Endothelial cell of umbilical vein (primary cell): ENCODE measurements at regions not wholly inside any gene's neighbourhood (a gene's known extent, or its start where the extent isn't known, plus 50 kb on each side); places are given as distances from the start of the nearest gene placed in this dataset.

ENCODE experiments used
- BruUV-seq: library from RNA; stranded (reverse); fragments of 400-500 nt; replicated peaks from 2 replicates; lab custom pipeline; 2021; lab: Mats Ljungman, UMichigan
- CTCF ChIA-PET: fragments of 300-600, 350-600 bp; sonication (Branson Sonifier 250); formaldehyde crosslinking; loops from one replicate; lab custom pipeline; 2021; ENCODE audit warnings: antibody characterized with exemption, inconsistent platforms; lab: Charles Lee
- POLR2A ChIA-PET: fragments of 300-600, 350-600 bp; sonication (Branson Sonifier 250); formaldehyde crosslinking; loops from one replicate; lab custom pipeline; 2021; ENCODE audit warnings: antibody characterized with exemption, inconsistent platforms; lab: Charles Lee
- DNase-seq: peaks from one replicate; pipeline ENCODE4 v3.0.0-alpha.2; 2011; ENCODE audit warnings: low read depth, low spot score
- FAIRE-seq: peaks from 2 replicates; lab custom pipeline; 2011; peaks lifted over from hg19 to GRCh38; lab: Jason Lieb, UNC
- H2AFZ ChIP-seq: 2 replicates; pipeline ENCODE4 v1.6.0; 2012; ENCODE audit warnings: low read depth, low read length, control low read depth, inconsistent platforms
- H3K27ac ChIP-seq: 2 replicates; pipeline ENCODE4 v1.5.1; 2011; ENCODE audit warnings: low read depth, mild to moderate bottlenecking, control low read depth, low read length, moderate library complexity; ENCODE audit not compliant: insufficient read depth
- H3K27me3 ChIP-seq, 2 experiments: 2 replicates each; pipeline versions ENCODE4 v1.6.0 to v1.6.1; 2011; ENCODE audit warnings: low read length in 2 of 2, mixed read lengths in 1 of 2; ENCODE audit not compliant: control insufficient read depth in 2 of 2, insufficient read depth in 2 of 2
- H3K36me3 ChIP-seq, 2 experiments: 2 replicates in 1 of 2; 3 replicates in 1 of 2; pipeline ENCODE4 v1.5.1; 2011; ENCODE audit warnings: low read length in 2 of 2, mild to moderate bottlenecking in 1 of 2, moderate library complexity in 1 of 2; ENCODE audit not compliant: control insufficient read depth in 2 of 2, insufficient read depth in 2 of 2; ENCODE audit errors: extremely low read depth in 1 of 2
- H3K4me1 ChIP-seq: 3 replicates; pipeline ENCODE4 v1.5.1; 2011; ENCODE audit warnings: mild to moderate bottlenecking, low read length; ENCODE audit not compliant: control insufficient read depth, insufficient read depth; ENCODE audit errors: extremely low read depth
- H3K4me2 ChIP-seq: 2 replicates; pipeline ENCODE4 v1.6.1; 2011; ENCODE audit warnings: low read length, control low read depth, mixed read lengths; ENCODE audit not compliant: insufficient read depth
- H3K4me3 ChIP-seq, 3 experiments: fragments of 200-600 bp in 1 of 3; sonication (generic), shearing (Covaris generic) in 1 of 3; replicated peaks in 1 of 3; 2 replicates each; pipeline ENCODE4 v1.5.1; 2011 to 2016; ENCODE audit warnings: control low read depth in 3 of 3, low read length in 3 of 3, mild to moderate bottlenecking in 2 of 3, inconsistent platforms in 1 of 3, low read depth in 1 of 3, moderate library complexity in 1 of 3; ENCODE audit not compliant: insufficient read depth in 1 of 3
- H3K79me2 ChIP-seq: 2 replicates; pipeline ENCODE4 v1.6.0; 2012; ENCODE audit warnings: low read length, inconsistent platforms; ENCODE audit not compliant: control insufficient read depth, insufficient read depth
- H3K9ac ChIP-seq: replicated peaks from 2 replicates; pipeline ENCODE3; 2011; ENCODE audit warnings: low read length, control low read depth; ENCODE audit not compliant: insufficient read depth; ENCODE audit errors: extremely low read depth
- H3K9me1 ChIP-seq: replicated peaks from 3 replicates; pipeline ENCODE4 v1.6.0; 2011; ENCODE audit warnings: mild to moderate bottlenecking, low read length; ENCODE audit not compliant: control insufficient read depth, insufficient read depth; ENCODE audit errors: extremely low read depth
- H3K9me3 ChIP-seq: replicated peaks from 2 replicates; pipeline ENCODE4 v1.5.1; 2012; ENCODE audit warnings: low read length, inconsistent platforms; ENCODE audit not compliant: control insufficient read depth, insufficient read depth
- H4K20me1 ChIP-seq: replicated peaks from 2 replicates; pipeline ENCODE3; 2011; ENCODE audit warnings: mild to moderate bottlenecking, low read length; ENCODE audit not compliant: control insufficient read depth, insufficient read depth; ENCODE audit errors: extremely low read depth
- EZH2 ChIP-seq: IDR thresholded peaks from 2 replicates; pipeline ENCODE4 v1.6.1; 2012; ENCODE audit warnings: borderline replicate concordance, low read depth, mild to moderate bottlenecking, moderate library complexity, low read length, inconsistent platforms; ENCODE audit not compliant: severe bottlenecking
- FOS ChIP-seq: IDR thresholded peaks from 2 replicates; pipeline ENCODE4 v1.6.1; 2011; ENCODE audit warnings: mild to moderate bottlenecking, low read length, moderate library complexity, borderline replicate concordance; ENCODE audit not compliant: insufficient read depth
- GATA2 ChIP-seq: IDR thresholded peaks from 2 replicates; pipeline ENCODE4 v1.7.0; 2011; ENCODE audit warnings: low read depth, mild to moderate bottlenecking, moderate library complexity, mixed read lengths, low read length; ENCODE audit not compliant: insufficient read length, insufficient read depth
- JUN ChIP-seq: IDR thresholded peaks from 2 replicates; pipeline ENCODE4 v1.6.1; 2011; ENCODE audit warnings: borderline replicate concordance, low read depth; ENCODE audit not compliant: insufficient read length, insufficient read depth
- MYC ChIP-seq: IDR thresholded peaks from one replicate; pipeline ENCODE4 v1.6.1; 2011; ENCODE audit warnings: mild to moderate bottlenecking, low read depth, low read length
- POLR2A ChIP-seq: IDR thresholded peaks from 2 replicates; pipeline ENCODE4 v1.6.1; 2012; ENCODE audit warnings: low read depth, mild to moderate bottlenecking, control low read depth, low read length
- POLR2AphosphoS5 ChIP-seq: IDR thresholded peaks from 2 replicates; pipeline ENCODE4 v1.6.1; 2012; ENCODE audit warnings: low read depth, mild to moderate bottlenecking, control low read depth, low read length, moderate library complexity; ENCODE audit not compliant: insufficient read depth
- dilution Hi-C: fragments of 300-500 bp; cut with MboI; formaldehyde crosslinking; loops from one replicate; pipeline ENCODE4 v1.15.0; 2019; ENCODE audit warnings: low sequenced_read_pairs; ENCODE audit not compliant: extremely low pct_ligation_motif_present
- intact Hi-C: fragments of 100-400 bp; cut with micrococcal nuclease; formaldehyde crosslinking; loops from one replicate; pipeline ENCODE4 v1.10.0; 2022
- TF ChIP-seq, protein P1 (sequence below), 2 donors: IDR thresholded peaks; 1 replicate in 1 of 2; 2 replicates in 1 of 2; pipeline ENCODE4 v1.5.1; 2011; ENCODE audit warnings: low read length in 2 of 2, mild to moderate bottlenecking in 2 of 2, moderate library complexity in 2 of 2, control low read depth in 1 of 2, inconsistent platforms in 1 of 2, low read depth in 1 of 2; ENCODE audit not compliant: insufficient read depth in 1 of 2; ENCODE audit errors: extremely low read depth in 1 of 2
- TF ChIP-seq, protein P2 (sequence below): IDR thresholded peaks from 2 replicates; pipeline ENCODE4 v1.6.1; 2011; ENCODE audit not compliant: insufficient read depth, insufficient read length

DNA sequence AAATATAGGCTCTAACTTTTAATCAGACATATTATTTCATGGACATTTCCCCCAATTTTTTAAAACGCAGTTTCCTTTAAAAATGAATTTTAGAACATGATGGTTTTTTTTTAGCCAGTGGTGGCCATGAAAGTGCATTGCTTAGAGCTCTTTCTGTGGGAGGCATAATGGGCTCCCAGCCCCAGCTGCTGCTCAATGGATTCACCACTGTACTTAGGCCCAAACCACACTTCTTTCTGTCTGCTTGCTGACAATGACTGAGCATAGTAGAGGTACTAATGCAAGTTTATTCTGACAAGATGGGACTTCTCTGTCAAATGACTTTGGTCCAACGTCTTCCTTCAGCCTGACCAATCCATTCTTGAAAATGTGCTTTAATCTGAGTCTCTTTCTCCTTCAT lies 400.2 kb upstream of the GRIA3 start:
- H3K27ac ChIP-seq = no peak overlapping the region
- no peak overlapping the region for H3K4me3 ChIP-seq
- H3K9me1 ChIP-seq = no peaks in the 10 kb centered on the region
- H3K36me3 ChIP-seq = no peaks in the 10 kb centered on the region
- H2AFZ ChIP-seq = no peak overlapping the region
- POLR2A ChIA-PET = no interaction called here
- H3K9ac ChIP-seq = no peak overlapping the region
- no peaks in the 10 kb centered on the region for H3K27me3 ChIP-seq
- dilution Hi-C loops = no loop called here
- H3K79me2 ChIP-seq = no peaks in the 10 kb centered on the region
- no TSS peak for BruUV-seq
- intact Hi-C loops = no loop called here
- no peak for DNase-seq
- no peaks in the 10 kb centered on the region for H4K20me1 ChIP-seq
- no peak for FAIRE-seq
- no peak overlapping the region for H3K4me2 ChIP-seq
- no peaks in the 10 kb centered on the region for H3K4me1 ChIP-seq
- TF ChIP-seq POLR2AphosphoS5 (no peak), JUN (no peak), GATA2 (no peak), MYC (no peak), EZH2 (no peak), FOS (no peak), POLR2A (no peak)
- TF ChIP-seq, protein P1, sequence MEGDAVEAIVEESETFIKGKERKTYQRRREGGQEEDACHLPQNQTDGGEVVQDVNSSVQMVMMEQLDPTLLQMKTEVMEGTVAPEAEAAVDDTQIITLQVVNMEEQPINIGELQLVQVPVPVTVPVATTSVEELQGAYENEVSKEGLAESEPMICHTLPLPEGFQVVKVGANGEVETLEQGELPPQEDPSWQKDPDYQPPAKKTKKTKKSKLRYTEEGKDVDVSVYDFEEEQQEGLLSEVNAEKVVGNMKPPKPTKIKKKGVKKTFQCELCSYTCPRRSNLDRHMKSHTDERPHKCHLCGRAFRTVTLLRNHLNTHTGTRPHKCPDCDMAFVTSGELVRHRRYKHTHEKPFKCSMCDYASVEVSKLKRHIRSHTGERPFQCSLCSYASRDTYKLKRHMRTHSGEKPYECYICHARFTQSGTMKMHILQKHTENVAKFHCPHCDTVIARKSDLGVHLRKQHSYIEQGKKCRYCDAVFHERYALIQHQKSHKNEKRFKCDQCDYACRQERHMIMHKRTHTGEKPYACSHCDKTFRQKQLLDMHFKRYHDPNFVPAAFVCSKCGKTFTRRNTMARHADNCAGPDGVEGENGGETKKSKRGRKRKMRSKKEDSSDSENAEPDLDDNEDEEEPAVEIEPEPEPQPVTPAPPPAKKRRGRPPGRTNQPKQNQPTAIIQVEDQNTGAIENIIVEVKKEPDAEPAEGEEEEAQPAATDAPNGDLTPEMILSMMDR (IDR thresholded peaks at IDR 0.05; ENCODE audit: extremely low read depth in 1 of 2, insufficient read depth in 1 of 2, low read depth in 1 of 2, low read length in 2 of 2) = no peak
- TF ChIP-seq, protein P2, sequence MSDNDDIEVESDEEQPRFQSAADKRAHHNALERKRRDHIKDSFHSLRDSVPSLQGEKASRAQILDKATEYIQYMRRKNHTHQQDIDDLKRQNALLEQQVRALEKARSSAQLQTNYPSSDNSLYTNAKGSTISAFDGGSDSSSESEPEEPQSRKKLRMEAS = no peak
- CTCF ChIA-PET = no interaction called here
- H3K9me3 ChIP-seq = no peaks in the 10 kb centered on the region
